HG03460 (cell line): ENCODE measurements at regions not wholly inside any gene's neighbourhood (a gene's known extent, or its start where the extent isn't known, plus 50 kb on each side); places are given as distances from the start of the nearest gene placed in this dataset.
"Not testable (repeated sequence)": the region's sequence is repeated elsewhere in the genome, so short reads cannot be mapped to it uniquely, and the experiment has no call there.

Source experiments
- ATAC-seq: cut with Tn5 transposase; IDR thresholded peaks from one replicate; pipeline ENCODE4 v1.9.1; 2021; ENCODE audit not compliant: unreplicated experiment

DNA sequence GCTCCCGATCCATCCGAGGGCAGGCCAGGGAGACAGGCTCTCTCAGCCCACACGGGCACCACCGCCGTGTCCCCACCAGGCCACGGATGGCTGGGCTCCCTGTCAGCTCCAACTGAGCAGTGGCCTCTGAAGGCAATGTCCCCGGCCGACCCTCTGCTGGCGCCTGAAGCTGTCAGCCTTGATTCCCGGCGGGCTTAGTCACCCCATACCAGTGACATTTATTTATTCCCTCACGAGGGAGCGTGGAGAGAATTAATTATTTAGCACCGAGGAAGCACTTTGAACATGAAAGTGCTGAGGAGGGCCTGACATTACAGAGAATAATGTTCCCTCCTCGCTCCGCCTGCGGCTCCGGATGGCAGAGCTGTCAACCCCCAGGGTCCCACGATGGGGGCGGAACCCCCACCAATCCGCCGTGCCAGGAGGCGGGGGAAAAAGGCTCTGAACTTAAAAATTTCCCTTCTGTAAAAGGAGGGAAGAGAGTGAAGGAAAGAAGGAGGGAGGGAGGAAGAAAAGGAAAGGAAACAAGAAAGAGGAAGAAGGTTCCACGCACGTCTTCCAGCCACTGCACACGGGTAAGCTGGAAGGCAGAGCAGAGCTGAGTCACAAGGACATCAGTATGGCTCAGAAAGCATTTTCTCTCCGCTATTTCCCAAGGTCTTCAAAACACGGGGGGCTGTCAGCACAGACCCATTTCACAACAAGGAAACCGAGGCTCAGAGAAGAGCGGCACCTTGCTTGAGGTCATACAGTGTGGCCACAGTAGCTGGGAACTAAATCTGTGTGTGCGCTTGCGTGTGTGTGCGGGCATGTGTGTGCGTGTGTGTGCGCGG is 108.7 kb upstream of the NCOR2 start:
- ATAC-seq: no peak

GRCh38 chr12:124674937-124675336 is 107.5 kb upstream of the NCOR2 start:
- no peak for ATAC-seq

DNA sequence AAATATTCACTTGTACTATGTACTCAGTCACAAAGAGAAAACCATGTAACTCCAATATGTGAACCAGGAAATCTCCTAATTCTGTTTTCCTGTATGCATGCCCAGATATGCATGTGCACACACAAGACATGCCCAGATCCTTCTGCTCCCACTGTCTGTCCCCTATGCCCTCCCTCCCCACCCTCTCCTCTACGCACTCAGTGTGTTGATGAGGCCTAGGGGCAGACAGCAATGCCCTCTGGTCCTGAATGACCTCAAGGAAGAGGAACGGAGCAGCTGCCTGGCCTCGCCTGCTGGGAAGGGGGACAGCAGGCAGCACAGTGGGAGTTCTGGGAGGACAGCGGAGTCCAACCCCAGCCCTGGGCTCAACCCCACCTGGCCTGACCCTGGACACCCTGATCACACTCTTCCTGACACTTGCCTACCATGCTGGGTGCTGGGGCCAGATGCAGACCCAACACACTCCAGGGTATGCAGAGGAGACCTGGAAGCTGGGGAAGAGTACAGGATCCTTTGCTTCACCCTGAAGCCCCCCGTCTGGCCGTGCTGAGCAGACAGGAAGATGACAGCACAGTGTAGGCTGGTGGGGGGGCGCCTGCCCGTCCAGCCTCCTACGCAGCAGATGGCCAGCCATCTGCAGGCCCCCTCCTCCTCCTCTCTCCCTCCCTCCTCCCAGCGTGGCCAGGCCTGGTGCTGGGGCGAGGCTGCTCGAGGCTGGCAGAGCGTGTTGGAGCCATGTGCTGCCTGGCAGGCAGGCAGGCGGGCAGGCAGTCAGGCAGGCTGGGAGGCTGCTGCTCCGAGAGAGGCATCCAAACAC is 106.6 kb upstream of the NCOR2 start:
- no peak for ATAC-seq

DNA sequence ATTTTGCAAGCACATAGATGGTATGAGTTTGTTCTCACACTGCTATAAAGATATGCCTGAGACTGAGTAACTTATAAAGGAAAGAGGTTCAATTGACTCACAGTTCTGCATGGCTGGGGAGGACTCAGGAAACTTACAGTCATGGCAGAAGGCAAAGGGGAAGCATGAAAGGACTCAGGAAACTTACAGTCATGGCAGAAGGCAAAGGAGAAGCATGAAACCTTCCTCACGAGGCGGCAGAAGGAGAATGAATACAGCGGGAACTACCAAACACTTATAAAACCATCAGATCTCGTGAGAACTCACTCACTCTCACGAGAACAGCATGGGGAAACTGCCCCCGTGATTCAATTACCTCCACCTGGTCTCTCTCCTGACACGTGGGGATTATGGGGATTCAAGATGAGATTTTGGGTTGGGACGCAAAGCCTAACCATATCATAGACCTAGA is 101.9 kb upstream of the NCOR2 start:
- not testable (repeated sequence) for ATAC-seq

GRCh38 chr12:124668602-124669001 is 101.2 kb upstream of the NCOR2 start:
- no peak for ATAC-seq

DNA sequence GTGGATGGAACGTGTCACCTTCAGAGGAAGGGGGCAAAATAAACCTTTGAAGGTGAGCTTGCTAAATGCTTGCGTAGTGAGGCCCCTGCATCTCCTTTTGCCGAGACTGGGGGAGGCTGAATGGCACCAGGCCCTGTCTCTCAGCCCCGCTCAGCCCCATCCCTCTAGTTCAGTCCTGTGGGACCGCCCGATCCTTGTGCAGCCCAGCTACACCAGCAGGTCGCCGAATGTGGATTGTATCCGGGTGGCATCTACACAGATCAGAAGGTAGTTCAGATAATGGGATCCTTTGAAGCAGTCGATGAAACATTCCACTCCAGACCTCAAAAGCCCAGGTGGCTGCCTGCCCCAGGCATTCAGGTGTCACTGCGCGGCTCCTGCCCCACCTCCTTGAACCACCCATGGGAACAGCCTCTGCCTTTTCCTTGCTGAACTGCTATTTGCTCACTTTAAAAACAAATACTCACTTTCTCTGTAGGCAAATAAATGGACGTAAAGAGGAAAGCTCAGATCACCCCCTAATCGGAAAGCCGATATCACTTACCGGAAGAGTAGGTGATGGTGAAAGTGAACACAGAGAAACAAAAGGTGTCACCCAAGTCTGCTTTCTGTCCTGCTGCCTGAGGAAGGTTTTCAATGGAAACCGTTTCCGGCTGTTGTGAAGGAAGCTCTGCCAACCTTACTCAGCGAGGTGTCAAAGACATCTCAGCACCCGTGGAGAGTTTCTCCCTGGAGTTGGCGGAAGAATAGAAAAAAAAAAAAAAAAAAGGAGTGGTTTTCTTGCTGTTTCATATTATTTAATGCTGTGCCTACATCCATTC is 100.3 kb upstream of the NCOR2 start:
- ATAC-seq: no peak

- no peak for ATAC-seq
These were observed 99.4 kb upstream of the NCOR2 start for GRCh38 chr12:124666722-124667259.

DNA sequence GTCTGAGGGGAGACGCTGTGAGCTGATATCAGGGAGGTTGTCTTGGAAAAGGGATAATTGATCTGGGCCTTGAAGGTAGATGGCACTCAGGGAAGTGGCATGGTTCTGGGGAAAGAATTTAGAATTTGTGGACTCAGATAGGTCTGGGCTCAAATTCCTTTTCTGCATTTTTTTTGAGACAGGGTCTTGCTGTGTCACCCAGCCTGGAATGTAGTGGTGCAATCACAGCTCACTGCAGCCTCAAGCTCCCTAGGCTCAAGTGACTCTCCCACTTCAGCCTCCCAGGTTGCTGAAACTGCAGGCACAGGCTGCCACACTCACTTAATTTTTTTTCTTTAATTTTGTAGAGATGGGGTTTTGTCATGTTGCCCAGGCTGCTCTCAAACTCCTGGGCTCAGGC is 98.1 kb upstream of the NCOR2 start:
- no peak for ATAC-seq

DNA sequence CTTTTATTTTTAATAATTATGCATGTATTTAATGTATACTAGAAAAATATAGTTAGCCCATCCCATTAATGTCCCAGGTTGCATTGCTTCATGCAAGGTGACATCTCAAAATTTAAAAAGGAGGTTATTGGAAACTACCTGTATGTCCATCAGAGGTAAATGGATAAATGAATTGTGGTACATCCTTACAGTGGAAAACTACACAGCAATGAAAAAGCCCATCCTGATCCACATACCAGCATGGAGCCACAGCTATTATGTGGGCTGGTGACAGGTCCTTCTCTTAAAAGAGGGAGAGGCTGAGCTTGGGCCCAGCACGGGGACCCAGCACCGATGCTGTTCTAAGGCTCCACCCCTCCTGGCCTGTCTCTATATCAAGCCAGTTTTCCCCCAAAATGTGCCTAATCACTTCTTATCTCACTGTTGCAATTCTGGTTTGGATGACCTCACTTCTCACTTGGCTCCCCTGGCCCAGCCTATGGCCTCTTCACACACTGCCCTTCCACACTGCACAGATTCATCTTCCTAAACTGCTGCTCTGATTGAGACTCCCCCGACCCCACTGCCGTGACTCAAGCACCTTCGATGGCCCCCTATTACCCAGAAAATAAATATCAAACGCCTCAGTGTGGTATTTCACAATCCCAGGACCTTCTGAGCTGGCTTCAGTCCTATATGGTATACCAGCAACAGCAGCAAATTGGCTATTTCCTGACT is 97.1 kb upstream of the NCOR2 start:
- no peak for ATAC-seq

- no peak for ATAC-seq
These were observed 96.5 kb upstream of the NCOR2 start for GRCh38 chr12:124663771-124664366.

DNA sequence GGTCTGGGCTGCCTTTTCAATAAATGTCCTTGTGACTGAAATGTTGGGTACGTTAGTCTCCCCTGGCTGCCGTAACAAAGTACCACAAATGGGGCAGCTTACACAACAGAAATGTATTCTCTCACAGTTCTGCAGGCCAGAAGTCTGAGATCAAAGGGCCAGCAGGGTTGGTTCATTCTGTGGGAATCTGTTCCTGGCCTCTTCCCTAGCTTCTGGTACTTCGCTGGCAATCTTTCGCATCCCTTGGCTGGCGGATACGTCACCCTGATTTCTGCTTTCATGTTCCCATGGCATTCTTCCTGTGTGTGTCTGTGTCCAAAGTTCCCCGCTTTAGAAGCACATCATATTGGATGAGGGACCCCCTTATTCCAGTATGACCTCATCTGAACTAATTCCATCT is 95.8 kb upstream of the NCOR2 start:
- ATAC-seq: no peak

- no peak for ATAC-seq
These were observed 93.9 kb upstream of the NCOR2 start for GRCh38 chr12:124661341-124661740.

GRCh38 chr12:124660851-124661250 is 93.4 kb upstream of the NCOR2 start:
- no peak for ATAC-seq

DNA sequence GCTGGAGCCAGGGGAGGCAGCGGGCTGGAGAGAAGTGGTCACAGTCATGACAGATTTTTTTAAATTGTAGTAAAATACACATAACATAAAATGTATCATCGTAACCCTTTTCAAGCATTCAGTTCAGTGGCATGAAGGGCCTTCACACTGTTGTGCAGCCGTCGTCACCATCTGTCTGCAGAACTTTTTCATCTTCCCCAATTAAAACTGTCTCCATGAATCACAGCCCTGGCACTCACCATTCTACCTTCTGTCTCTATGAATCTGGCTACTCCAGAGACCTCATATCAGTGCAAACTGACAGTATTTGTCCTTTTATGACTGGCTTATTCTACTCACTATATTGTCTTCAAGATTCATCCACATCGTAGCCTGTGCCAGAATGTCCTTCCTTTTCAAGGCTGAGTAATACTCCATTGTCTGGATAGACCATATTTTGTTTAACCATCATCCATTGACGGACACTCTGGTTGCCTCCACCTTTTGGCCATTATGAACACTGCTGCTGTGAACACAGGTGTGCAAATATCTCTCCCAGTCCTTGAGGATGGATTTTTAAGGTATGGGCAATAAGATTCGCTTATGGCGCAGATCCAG is 91.5 kb upstream of the NCOR2 start:
- no peak for ATAC-seq

- no peak for ATAC-seq
These were observed 90.9 kb upstream of the NCOR2 start for GRCh38 chr12:124658302-124658701.

DNA sequence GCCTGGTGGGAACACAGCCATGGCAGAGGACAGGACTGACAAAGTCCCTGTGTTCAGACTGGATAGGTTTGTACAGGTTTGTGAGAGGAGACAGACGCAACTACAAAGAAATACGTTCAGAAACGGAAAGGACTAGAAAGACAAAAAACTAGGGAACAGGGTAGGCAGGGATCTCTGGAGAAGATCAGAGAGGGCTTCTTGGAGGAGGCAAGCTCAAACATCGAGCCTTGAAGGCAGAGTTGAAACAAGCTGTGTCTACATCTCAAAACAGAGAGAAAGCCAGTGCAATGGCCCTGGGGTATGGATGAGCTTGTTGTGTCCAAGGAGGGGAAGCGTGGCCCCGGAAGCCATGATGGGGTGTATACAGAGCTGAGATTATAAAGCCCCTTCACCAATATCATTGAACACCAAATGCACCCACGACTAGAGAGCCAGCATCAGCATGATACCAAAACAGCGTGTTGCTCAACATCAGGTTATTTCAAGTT is 89.6 kb upstream of the NCOR2 start:
- ATAC-seq: no peak

GRCh38 chr12:124655698-124656516 is 88.5 kb upstream of the NCOR2 start:
- ATAC-seq: no peak

- ATAC-seq: no peak
These were observed 87.8 kb upstream of the NCOR2 start for GRCh38 chr12:124655048-124655697.
